SIG-M5 treated with dmso at 0.1 percent for 504 hours (cell line): ENCODE measurements at regions not wholly inside any gene's neighbourhood (a gene's known extent, or its start where the extent isn't known, plus 50 kb on each side); places are given as distances from the start of the nearest gene placed in this dataset.
"Not testable (repeated sequence)": the region's sequence is repeated elsewhere in the genome, so short reads cannot be mapped to it uniquely, and the experiment has no call there.

Experiments
- DNase-seq: peaks from one replicate; lab custom pipeline; 2025; ENCODE audit not compliant: unreplicated experiment; lab: John Stamatoyannopoulos, UW

DNA sequence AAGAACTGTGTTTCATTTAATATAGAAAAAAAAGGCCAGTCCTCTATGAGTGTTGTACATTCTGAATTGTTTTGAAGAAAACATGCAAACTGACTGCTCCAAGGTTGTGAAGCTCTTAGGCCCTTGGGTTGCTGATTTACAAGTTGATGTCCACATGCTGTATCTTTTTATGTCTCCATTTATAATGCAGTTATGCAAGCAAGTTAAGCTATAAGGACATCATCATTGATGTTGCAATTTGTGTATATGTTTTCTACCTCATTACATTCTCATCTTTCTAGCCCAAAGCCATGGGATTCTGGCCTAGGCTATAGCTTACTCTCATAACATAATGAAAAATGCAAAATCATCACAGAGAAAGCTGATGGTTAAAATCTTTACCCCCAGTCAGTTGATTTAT lies 245.7 kb upstream of the AGTR1 start:
- no peak for DNase-seq

DNA sequence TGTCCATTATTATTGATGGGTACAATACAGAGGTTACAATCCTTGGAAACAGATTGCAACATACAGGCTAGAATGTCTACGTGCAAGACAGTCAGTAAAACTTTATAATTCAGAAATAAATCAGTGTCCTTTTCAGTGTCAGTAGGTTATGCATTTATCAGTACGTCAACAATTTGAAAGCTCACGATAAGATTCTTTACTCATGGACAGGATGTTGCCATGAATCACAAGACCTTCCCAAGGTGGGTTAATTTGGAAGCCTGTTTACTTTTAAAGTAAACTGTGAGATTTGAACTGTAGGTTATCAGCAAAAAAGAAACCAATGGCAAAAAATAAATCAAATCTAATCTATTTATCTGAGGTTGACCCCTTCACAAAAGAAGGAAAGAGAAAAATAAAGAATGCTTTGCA lies 243.9 kb upstream of the AGTR1 start:
- DNase-seq = no peak

- no peak for DNase-seq
Observed at GRCh38 chr3:148455098-148455497, 242.6 kb upstream of the AGTR1 start.

DNA sequence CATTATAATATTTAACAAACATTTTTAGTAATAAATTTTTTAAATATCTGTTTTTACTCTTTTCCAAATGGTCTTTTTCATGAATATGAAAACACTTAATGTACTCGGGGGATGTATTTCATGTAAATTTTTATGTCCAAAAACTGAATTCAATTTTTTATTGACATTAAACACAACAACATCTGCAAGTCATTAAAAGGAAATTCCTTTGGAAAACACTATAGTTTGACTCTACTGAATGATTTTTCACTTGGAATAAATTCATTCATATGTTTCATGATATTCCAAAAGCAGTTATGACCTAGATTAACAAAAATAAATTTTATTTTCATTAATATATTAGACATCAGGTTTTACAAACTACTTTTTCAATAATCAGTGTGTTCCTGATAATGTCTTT lies 239.8 kb upstream of the AGTR1 start:
- no peak for DNase-seq

- DNase-seq = no peak
Observed at GRCh38 chr3:148459931-148460513, 237.7 kb upstream of the AGTR1 start.

- DNase-seq = no peak
Observed at GRCh38 chr3:148460686-148461085, 237.0 kb upstream of the AGTR1 start.

DNA sequence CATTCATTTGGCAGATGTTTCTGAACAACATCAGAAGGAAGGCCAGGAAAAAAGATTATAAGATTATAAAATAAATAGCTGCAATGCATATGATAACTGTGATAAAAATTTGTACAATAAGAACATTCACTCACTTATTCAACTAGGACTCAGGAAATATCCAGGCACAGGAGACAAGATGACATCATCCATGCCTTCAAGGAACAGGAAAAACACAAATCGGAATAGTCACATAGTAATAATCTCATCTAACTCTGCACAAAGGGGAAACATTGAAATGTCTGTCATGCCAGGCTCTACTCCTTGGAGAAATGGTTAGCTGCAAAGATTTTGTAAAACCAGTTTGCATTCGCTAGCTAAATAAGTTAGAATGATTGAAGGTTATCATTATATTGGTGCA lies 233.5 kb upstream of the AGTR1 start:
- peak; percentile 6 for DNase-seq

DNA sequence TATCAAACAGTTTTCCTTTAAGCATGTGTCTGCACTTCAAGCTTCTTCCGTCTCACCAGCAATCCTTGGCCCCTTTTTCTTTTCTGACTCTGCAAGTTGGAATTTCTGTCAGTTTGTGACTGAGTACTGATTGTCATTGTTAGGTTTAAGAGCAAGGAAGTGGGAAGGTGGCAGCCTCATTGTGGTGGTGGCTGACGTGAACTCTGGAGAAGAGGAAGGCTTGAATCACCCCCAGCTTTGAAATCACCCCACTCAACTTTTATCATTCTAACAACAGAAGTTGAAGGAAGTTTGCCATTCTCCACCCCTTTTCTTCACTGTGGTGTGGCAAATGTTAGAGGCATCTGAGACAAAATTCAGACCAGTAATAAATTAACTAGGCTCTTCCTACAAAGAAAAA lies 231.6 kb upstream of the AGTR1 start:
- no peak for DNase-seq

- DNase-seq = no peak
Observed at GRCh38 chr3:148466980-148467740, 230.5 kb upstream of the AGTR1 start.

DNA sequence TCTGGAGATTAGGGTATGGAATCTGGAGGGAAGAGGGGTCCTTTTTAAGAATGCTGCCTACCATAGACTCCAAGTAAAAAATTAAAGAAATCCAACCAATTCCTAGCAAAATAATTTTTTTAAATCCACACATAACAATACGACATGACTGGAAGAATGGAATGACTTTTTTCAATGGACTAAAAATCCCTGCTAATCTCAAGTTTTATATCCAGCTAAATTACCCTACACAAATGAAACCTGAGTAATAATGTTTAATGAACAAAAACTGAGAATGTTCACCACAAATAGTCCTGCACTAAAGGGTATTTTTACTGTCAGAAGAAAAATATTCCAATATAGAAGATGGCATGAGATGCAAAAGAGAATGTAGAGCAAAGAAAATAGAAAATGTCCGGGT lies 220.3 kb upstream of the AGTR1 start:
- no peak for DNase-seq

GRCh38 chr3:148493631-148494030 lies 204.1 kb upstream of the AGTR1 start:
- no peak for DNase-seq

DNA sequence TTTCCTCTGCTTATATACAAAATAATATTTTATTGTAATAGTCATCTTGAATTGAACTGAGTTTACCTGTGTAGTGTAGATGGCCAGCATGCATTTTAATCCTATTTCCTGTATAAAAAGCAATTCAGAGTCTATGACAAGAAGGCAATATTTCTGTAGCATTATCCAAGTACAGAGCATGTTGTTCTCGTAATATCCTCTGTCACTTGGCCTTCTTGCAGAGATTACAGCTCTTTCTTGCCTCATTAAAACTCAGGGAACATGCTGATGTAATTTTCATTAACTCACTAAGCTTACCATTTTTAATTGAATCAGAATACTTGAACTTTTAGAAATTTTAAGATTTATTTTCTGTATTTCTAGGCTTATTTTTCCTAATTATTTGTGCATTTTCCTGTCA lies 203.3 kb upstream of the AGTR1 start:
- no peak for DNase-seq

DNA sequence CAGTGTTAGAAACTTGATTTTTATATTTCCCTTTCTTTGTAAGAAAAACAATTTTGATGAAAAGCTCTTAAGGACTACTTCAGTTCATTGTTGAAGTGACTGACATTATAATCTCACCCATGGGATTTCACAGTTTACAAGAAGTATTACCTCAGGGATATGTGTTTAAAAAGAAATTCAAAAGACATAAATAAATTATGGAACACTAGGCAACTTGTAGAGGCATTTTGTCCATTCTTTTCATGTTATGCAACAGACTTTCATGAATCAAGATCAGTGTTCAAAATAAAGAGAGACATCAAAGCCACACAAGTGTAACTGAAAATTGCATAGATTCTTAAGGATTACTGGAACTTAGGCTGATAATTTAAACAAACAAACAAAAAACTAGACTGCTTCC lies 196.8 kb upstream of the AGTR1 start:
- DNase-seq = no peak

GRCh38 chr3:148510116-148510515 lies 187.6 kb upstream of the AGTR1 start:
- no peak for DNase-seq

GRCh38 chr3:148510561-148510960 lies 187.1 kb upstream of the AGTR1 start:
- no peak for DNase-seq

DNA sequence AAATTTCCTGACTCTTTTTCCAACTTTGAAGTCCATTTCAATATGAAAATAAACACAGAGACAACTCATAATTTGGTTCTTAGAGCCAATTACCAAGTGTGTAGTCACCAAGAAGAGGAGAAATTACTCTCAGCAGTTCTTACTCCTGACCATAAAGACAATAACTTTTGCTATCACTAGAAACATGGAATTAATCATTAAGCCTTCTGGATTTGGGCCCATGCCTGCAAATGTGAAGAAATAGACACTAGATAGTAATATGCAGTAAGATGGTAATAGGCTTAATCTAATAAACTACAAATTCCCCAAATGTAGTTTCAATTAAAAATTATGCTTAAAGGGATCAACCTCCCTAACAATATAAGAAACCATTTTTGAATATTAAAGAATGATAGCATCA lies 185.1 kb upstream of the AGTR1 start:
- no peak for DNase-seq

DNA sequence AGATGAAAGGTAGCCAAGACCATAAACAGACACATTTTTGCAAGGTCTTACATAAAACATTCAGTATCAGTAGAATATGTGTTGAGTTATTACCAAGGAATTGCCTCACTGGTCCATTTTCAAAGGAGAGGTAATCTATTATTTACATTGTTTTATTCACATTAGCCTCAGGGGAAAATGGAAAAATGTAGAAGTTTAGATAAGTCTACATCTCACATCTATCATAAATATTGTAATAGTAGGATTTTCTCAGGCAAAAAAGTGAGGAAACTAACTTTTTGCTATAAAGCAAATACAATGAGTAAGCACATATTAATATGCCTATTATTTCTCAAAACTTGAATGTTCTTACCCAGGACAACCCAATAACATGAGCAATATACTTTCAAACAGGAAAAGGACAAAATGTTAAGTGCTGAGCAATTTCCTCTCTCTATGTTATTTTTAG lies 184.6 kb upstream of the AGTR1 start:
- DNase-seq = no peak

DNA sequence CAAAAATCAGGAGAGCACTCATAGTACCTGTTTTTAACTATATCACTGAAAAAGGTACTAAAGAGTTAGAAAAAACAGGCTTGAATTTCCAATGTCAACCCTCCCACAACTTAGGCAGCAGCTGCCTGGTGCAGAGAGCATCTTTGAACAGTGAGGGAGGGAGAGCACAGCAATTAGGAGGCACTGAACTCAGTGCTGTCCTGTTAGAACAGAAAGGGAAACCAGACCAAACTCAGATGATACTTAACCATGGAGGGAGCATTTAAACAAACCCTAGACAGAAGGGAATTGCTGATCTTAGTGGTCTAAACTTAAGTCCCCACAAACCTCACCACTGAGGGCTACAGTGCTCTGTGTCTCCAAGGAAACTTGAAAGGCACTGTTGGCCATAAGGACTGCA lies 179.2 kb upstream of the AGTR1 start:
- no peak for DNase-seq

GRCh38 chr3:148525621-148526020 lies 172.1 kb upstream of the AGTR1 start:
- DNase-seq = not testable (repeated sequence)

GRCh38 chr3:148528024-148528423 lies 169.7 kb upstream of the AGTR1 start:
- no peak for DNase-seq

DNA sequence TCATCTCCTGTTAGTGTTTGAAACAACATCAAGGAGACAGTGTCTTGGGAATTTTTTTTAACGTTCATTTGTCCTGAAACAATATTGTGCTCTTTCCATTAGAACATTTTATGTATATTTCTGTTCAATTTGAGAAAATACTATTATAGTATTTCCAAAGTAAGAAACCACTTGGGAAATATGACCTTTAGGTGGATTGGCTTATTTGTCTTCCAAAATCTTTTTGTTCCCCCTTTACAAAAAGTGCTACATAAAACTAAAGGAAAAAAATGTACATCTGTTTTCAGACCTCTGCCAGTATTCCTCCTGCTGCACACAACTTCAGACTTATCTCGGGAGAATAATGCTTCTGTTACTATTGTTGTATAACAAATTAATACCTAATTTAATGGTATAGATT lies 165.9 kb upstream of the AGTR1 start:
- no peak for DNase-seq

GRCh38 chr3:148532326-148532725 lies 165.4 kb upstream of the AGTR1 start:
- no peak for DNase-seq

DNA sequence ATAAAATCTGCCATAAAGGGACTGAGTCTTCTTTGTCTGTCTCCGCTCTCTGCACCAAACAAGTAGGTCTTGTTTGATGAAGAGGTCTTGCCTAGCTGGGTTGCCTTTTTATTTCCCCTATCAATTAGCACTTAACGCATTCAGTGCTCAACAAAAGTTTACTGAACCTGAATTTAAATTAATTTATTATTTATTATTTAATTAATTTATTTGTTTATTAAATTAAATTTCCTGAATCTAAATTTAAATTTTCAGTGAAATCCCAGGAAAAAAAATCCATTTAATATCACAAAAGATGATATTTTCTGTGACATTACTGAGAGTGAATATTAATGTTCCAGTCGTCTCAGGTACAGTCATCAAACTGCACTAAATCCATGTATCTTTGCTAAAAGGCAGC lies 164.9 kb upstream of the AGTR1 start:
- no peak for DNase-seq
